ENCODE measurements at regions not wholly inside any gene's neighbourhood (a gene's known extent, or its start where the extent isn't known, plus 50 kb on each side); places are given as distances from the start of the nearest gene placed in this dataset.
"Not testable (repeated sequence)": the region's sequence is repeated elsewhere in the genome, so short reads cannot be mapped to it uniquely, and the experiment has no call there.

DNA sequence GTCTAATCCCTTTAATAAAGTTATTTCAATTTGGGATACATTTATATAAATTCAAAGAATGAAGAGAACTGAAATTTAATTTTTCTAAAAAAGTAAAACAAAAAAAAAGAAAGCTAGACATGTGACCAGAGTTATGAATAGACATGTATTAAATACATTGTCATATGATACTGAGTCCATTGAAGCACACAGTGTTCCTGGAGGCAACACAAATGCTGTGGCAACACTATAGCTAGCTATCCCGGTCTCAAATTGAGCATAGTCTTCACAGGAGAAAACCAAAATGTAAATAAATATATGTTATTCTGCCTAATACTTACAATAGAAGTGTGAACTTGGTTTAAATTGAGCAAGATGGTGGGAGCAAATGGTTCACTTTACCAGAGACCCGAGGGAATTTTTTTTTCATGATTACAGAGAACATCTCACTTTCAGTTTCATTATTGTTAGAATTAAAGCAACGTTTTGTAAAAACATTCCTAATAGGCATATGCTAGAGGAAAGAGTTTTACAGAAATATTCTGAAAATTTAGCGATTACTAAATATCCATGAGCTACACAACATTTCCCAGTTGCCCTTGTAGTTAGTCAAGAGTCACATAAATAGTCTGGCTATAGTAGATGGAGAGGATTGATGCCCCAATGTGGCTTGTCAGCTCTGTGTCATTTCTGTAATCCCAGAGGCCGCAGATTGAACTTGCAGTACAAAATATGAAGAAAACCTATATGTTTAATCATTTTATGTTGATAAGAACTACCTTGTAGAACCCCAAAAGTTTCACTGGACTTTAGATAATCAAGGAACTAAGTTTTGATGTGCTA is 775.7 kb upstream of the SPRY2 start:
- in situ Hi-C loops (cut with HindIII; ENCODE audit: low pct_unique_long_range_greater_than_20kb, low sequenced_read_pairs), result no loop called here
- no peak for TF ChIP-seq JUND (IDR thresholded peaks at IDR 0.05; ENCODE audit: low read depth)
- no peak for DNase-seq (ENCODE audit: low read depth in 1 of 2, low spot score in 1 of 2)

DNA sequence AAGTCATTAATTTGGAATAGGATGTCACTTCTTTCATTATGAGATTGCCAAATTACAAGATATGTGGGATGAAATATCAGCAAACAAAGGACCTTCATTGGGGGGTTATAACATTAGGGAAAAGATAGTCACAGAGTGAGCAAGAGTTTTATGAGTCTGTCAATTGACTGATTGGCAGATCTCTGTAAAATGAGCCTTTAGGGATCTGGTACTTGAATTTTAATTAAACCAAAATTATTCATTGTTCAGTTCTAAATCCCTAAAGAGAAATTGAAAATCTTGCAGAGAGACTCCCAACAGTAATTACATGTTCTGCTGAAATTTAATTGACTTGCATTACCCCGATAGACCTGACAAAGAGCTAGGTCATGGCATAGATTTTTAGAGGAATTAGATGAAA is 768.1 kb upstream of the SPRY2 start:
- no peak for TF ChIP-seq JUND (IDR thresholded peaks at IDR 0.05; ENCODE audit: low read depth)
- no peak for DNase-seq (ENCODE audit: low read depth in 1 of 2, low spot score in 1 of 2)
- in situ Hi-C loops (cut with HindIII; ENCODE audit: low pct_unique_long_range_greater_than_20kb, low sequenced_read_pairs), result no loop called here

- in situ Hi-C loops (cut with HindIII; ENCODE audit: low pct_unique_long_range_greater_than_20kb, low sequenced_read_pairs), result no loop called here
- DNase-seq (ENCODE audit: low read depth in 1 of 2, low spot score in 1 of 2), result no peak
- no peak for TF ChIP-seq JUND (IDR thresholded peaks at IDR 0.05; ENCODE audit: low read depth)
Measured at GRCh38 chr13:81106348-81106747, 765.4 kb upstream of the SPRY2 start.

DNA sequence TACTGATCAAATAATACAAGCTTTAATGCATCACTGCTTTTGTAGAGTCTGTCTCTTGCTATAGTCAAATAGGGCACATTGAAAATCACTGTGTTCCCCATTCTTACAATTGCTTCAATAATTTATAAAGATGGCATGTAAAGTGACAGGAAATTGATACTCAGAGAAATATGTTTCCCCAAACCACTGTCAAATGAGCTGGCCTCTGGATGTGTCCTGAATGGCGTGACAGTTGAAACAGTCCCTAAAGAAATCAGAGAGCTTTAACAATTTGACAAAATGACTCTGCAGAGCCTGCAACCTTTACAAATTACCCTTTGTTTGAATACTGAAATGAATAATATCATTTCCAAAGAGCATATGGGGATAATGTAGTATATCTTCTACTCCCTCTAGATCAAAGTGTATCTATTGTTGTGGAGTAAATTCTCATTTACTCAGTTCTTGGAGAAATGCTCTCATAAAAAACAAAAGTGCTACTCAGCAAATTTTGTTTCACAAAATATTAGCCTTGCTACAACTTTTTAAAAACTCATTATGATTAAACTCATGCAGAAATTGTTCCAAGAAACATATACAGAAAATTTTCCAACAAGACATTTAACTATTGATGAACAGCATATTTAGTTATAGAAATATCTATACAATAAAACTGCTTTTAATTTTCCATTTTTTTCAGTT is 763.2 kb upstream of the SPRY2 start:
- in situ Hi-C loops (cut with HindIII; ENCODE audit: low pct_unique_long_range_greater_than_20kb, low sequenced_read_pairs), result no loop called here
- TF ChIP-seq JUND (IDR thresholded peaks at IDR 0.05; ENCODE audit: low read depth), result no peak
- DNase-seq (ENCODE audit: low read depth in 1 of 2, low spot score in 1 of 2), result no peak

DNA sequence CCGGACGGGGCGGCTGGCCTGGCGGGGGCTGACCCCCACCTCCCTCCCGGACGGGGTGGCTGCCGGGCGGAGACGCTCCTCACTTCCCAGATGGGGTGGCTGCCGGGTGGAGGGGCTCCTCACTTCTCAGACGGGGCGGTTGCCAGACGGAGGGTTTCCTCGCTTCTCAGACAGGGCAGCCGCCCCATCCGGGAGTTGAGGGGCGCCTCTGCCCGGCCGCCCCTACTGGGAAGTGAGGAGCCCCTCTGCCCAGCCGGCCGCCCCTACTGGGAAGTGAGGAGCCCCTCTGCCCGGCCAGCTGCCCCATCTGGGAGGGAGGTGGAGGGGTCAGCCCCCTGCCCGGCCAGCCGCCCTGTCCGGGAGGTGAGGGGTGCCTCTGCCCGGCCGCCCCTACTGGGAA is 761.1 kb upstream of the SPRY2 start:
- in situ Hi-C loops (cut with HindIII; ENCODE audit: low pct_unique_long_range_greater_than_20kb, low sequenced_read_pairs), result not testable (repeated sequence)

GRCh38 chr13:81089371-81090157 is 748.6 kb upstream of the SPRY2 start:
- TF ChIP-seq JUND (IDR thresholded peaks at IDR 0.05; ENCODE audit: low read depth), result no peak
- no peak for DNase-seq (ENCODE audit: low read depth in 1 of 2, low spot score in 1 of 2)
- in situ Hi-C loops (cut with HindIII; ENCODE audit: low pct_unique_long_range_greater_than_20kb, low sequenced_read_pairs), result no loop called here

More for the DNA sequence above, 761.1 kb upstream of the SPRY2 start:
- not testable (repeated sequence) for DNase-seq (ENCODE audit: low read depth in 1 of 2, low spot score in 1 of 2)

DNA sequence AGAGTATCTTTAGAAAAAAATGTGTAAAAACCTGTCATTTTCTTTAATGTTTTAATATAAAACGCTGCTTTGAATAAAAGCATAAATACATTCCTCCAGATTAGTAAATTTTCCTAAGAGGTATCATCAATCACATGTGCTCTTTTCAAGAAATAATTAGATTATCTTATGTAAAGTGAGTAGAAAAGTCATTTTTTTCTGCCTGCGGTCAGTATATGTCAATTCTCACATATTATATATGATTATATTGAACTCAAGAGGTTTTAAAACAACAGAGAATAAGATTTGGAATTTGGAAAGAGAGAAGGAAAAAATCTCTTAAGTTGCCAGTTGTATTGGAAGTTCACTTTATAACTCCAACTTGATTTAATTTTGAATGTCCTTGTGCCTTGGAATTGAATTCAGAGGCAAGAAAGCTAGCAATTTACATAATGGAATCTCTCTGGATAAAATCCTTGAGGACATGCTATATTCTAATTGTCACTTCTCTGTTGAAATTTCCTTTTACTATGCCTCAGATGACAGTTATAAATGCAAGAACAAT is 740.1 kb upstream of the SPRY2 start:
- TF ChIP-seq JUND (IDR thresholded peaks at IDR 0.05; ENCODE audit: low read depth), result no peak
- in situ Hi-C loops (cut with HindIII; ENCODE audit: low pct_unique_long_range_greater_than_20kb, low sequenced_read_pairs), result no loop called here
- no peak for DNase-seq (ENCODE audit: low read depth in 1 of 2, low spot score in 1 of 2)

- no peak for TF ChIP-seq JUND (IDR thresholded peaks at IDR 0.05; ENCODE audit: low read depth)
- in situ Hi-C loops (cut with HindIII; ENCODE audit: low pct_unique_long_range_greater_than_20kb, low sequenced_read_pairs), result no loop called here
- DNase-seq (ENCODE audit: low read depth in 1 of 2, low spot score in 1 of 2), result no peak
Measured at GRCh38 chr13:81078048-81078447, 737.1 kb upstream of the SPRY2 start.

GRCh38 chr13:81069822-81070221 is 728.9 kb upstream of the SPRY2 start:
- in situ Hi-C loops (cut with HindIII; ENCODE audit: low pct_unique_long_range_greater_than_20kb, low sequenced_read_pairs), result not testable (repeated sequence)

DNA sequence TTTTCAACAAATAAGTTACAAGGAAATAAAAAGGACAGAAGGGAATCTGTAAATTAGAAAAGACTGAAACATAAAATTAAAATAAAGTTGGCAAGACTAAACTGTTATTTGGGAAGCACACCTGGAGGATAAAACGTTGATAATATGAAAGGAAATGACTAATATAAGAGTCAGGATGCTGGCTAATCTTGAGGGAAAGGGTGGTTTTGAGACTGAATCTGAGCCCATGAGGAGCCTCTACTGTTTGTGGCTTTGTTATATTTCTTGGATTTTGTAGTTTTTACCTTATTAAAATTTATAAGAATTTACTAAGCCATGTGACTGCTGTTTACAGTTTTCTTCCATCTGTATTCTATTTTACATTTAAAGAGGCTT is 718.0 kb upstream of the SPRY2 start:
- in situ Hi-C loops (cut with HindIII; ENCODE audit: low pct_unique_long_range_greater_than_20kb, low sequenced_read_pairs), result no loop called here
- no peak for DNase-seq (ENCODE audit: low read depth in 1 of 2, low spot score in 1 of 2)
- no peak for TF ChIP-seq JUND (IDR thresholded peaks at IDR 0.05; ENCODE audit: low read depth)

More at GRCh38 chr13:81069822-81070221, 728.9 kb upstream of the SPRY2 start:
- not testable (repeated sequence) for DNase-seq (ENCODE audit: low read depth in 1 of 2, low spot score in 1 of 2)

DNA sequence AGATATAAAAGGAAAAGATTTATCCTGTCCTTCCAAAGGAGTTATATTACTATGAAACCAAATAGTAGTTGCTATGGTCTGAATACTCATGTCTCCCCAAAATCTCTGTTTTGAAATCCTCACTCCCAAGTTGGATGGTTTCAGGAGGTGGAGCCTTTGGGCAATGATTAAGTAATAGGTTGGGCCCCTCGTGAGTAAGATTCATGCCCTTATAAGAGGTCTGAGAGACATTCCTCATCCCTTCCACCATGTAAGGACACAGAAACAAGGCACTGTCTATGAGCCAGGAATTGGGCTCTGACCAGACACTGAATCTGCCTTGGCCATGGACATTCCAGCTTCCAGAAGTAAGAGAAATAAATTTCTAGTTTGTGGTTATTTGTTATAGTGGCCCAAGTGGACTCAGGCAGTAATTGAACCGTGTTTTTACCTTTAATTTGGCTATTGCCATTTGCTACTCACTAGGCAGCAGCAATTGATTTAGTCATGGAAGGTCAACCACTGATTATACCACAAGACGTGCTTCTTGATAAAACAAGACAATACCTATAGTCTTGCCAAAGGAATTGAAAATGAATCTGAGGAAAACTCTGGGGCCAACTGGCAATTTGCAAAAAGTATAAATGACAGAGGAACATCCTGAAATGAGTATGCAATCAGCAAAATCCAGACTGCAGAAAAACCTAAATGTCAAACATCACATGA is 717.4 kb upstream of the SPRY2 start:
- in situ Hi-C loops (cut with HindIII; ENCODE audit: low pct_unique_long_range_greater_than_20kb, low sequenced_read_pairs), result no loop called here
- no peak for TF ChIP-seq JUND (IDR thresholded peaks at IDR 0.05; ENCODE audit: low read depth)
- DNase-seq (ENCODE audit: low read depth in 1 of 2, low spot score in 1 of 2), result no peak

DNA sequence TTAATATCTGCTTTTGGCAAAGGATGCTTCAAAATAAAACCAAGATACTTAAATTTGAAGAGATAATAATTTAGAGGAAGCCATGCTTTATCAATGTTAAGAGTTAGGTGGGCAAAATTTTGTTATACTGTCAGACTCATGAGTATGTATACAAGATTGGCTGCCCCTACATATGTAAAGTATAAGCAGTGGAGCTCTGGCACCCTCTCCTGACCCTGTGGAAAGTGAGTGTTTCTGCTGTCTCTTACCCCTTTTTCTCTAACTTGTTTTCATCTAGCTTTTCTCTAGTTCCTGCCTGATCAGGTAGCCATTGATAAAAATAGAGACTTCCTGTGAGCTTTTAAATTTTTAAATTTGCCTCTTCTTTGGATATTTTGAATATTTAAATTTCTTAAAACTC is 710.9 kb upstream of the SPRY2 start:
- TF ChIP-seq JUND (IDR thresholded peaks at IDR 0.05; ENCODE audit: low read depth), result no peak
- in situ Hi-C loops (cut with HindIII; ENCODE audit: low pct_unique_long_range_greater_than_20kb, low sequenced_read_pairs), result no loop called here
- DNase-seq (ENCODE audit: low read depth in 1 of 2, low spot score in 1 of 2), result peak in 1 of 2 experiments; percentile 11

Data from T47D (cell line).